HG03521 (cell line): ENCODE measurements at regions not wholly inside any gene's neighbourhood (a gene's known extent, or its start where the extent isn't known, plus 50 kb on each side); places are given as distances from the start of the nearest gene placed in this dataset.

Source experiments
- ATAC-seq: cut with Tn5 transposase; IDR thresholded peaks from one replicate; pipeline ENCODE4 v1.9.1; 2021; ENCODE audit warnings: mild to moderate bottlenecking, moderate library complexity; ENCODE audit not compliant: unreplicated experiment

DNA sequence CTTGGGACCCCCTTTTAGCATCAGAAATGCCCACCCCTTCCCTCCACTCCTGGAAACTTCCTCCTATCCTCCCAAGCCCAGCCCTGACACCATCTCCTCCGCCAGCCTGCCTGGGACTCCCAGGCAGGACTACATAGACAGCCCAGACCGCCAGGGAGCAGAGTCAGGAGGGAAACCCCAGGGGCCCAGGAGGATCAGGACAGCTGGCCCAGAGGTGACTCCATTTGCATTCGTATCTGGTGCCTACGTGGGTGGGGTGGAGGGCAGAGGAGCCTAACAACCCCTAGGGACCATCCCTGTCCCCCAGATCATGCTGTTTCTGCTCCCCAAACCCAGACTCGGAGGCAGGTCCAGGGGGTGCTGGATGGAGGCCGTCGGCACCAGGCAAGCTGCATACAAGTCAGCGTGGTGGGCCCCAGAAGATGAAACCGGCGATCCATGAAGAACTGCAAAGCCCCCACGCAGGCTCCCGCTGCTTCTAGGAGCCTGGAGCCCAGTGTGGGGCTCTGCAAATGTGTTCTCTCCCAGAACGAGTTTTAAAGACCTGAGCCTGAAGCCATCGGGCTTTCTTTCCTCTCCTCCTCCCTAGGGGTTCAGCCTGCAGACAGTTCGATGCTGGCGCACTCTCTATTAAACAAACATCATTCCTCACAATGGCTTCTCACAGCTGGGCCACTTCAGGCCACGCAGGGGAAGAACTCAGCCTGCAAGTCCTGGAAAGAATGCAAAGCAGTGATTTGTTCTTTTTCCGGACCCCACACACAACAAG, 1506.8 kb downstream of the BRD1 start:
- ATAC-seq, result no peak

DNA sequence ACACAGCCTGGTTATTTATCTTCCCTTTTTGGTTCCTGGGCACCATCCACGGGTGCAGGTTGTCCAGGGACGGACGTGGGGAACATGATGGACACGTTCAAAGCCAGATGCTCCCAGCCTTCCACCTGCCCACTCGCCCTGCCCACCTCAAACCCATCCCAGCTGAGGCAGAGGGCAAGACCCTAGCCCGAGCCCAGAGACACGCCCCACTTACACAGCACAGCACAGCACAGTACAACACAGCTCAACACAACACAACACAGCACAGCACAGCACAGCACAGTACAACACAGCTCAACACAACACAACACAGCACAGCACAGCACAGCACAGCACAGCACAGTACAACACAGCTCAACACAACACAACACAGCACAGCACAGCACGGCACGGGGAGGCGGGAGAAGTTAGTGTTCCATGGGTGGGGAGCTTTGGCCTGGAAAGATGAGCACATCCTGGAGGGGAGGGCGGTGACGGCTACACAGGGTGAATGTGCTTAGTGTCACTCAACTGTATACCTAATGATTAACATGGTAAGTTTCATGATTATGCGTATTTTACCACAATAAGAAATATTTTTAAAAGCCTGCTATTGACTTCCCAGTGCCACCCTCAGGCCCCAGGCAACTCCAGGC, 1507.5 kb downstream of the BRD1 start:
- ATAC-seq, result no peak

DNA sequence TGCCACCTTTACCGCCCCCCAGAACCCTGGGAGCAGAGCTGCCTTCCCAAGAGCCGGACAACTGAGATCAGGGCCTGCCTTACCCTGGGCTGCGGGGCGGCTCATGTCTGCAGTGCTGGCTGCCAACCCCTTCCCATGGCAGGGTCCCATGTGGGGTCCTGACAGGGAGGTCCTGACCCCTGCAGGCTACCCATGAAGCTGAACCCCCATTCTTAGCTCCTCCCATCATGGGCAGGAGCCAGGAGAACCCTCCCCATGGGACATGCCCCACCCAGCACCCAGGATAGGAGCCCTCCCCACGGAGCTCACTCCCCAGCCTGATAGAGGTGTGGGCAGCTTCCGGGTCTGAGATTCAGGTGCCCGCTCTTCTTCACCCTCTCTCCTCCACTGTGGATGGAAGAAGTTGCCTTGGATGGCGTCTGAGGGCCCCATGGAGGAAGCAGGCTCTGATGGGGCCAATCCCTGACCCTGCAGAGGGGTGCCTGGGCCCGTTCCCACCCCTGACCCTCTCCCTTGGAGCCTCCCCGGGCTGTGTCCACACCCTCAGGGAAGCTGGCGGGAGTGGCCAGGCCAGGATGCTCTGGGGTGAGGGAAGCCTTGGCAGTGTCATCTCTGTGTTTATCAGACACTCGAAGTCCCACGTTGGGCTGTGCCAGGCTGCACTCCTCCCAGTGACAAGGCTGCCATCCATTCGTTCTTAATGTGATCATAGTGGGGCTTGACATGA, 1508.2 kb downstream of the BRD1 start:
- ATAC-seq, result no peak

DNA sequence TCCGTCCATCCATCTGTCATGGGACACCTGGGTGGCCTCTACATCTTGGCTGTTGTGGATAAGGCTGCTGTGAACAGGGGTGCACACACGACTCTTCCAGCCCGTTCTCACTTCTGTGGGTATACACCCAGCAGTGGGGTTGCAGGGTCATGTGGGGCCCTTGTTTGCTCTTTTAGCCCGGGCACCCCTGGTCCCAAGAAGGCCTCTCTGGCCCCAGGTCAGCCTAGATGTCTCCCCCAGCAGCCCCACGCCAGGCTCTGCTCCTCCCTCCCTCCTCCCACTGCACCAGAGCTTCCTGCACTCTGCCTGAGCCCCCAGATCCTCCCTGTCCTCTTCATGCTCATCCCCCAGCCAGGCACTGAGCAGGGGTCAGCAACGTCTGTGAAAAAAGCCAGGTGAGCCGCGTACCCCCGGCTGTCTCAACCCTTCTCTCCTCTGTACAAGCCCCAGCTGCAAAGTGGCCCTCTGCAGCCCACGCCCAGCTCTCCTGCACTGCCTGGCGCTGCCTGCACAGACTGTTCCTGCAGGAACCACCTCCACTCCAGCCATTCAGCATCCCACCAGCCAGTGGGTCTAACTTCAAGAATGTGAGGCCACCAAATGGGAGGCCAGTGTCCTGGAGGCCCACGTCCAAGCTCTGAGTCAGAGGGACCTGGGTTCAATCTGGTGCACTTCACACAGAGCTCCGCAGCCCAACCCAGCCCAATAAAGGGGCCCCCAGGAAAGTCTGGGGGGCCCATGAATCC, 1508.9 kb downstream of the BRD1 start:
- no peak for ATAC-seq

GRCh38 chr22:48318173-48318572, 1509.5 kb downstream of the BRD1 start:
- no peak for ATAC-seq

- ATAC-seq, result no peak
These were observed 1511.1 kb downstream of the BRD1 start for GRCh38 chr22:48316257-48317250.

DNA sequence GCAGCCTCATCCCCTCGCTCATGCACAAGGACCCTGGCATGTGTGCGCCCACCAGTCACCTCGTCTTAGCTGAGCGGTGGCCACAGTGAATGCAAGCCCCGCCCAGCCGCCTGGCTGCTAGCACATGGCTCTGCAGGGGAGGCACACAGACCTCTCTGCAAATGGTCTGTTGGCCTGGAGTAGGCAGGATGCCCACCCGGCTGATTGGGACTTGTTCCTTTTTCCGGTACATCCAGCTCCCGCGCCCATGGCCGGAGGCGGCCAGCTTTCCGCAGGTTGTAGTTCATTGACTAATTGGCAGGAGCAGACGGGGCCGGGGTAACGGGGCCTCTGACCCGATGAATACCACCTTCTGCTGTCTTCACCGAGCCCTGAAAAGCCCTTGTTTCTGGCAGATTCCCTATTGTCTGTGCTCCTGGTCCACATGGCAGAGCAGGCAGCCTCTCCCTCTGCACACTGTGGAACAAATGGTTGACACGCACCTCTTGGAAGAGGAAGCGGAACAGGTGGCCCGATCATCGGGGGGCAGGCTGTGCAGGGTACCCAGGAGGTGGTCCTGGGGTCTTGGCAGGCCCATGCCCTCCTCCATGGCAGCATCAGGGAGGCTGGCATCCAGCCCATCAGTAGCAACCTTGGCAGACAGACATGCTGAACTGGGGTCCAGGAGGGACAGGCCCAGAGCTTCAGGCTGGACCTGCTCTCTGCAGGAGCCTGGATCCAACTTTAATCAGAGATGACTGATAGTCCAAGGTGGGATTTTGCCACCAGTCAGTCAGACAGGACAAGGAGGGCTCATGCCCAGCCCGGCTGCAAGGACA, 1512.0 kb downstream of the BRD1 start:
- no peak for ATAC-seq

DNA sequence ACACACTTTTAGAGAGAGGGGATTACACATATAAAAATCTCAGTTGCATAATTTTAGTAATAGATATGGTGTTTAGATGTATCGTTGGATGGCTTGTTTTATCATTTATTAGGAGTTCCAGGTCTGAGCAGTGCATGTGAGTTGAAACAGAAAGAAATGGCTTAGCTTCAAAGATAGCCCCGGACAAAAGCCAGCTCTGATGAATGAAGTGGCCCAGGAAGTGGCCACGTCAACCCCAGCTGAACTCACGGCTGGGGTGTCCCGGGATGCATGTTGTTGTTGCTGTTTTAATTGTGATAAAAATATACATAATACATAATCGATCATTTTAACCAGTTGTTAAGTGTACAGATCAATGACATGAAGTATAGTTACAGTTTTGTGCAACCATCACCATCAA, 1513.6 kb downstream of the BRD1 start:
- ATAC-seq, result no peak

- ATAC-seq, result no peak
These were observed 1514.4 kb downstream of the BRD1 start for GRCh38 chr22:48313175-48313830.

DNA sequence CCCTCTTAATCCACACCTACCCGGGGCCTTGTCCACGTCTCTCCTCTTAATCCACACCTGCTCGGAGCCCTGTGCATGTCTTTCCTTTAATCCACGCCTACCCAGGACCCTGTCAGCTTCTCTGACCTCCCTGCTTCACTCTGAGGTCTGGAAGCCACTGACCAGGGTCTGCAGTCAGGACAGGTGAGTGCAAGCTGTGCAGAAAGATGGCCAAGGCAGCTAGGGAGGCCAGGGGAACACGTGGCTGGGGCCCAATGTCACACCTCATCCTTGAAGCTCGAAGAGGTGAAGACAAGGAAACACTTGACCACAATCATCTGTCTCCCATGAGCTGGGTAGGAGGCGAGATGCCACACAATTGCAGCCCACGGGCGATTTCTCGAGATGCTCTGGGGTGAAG, 1516.9 kb downstream of the BRD1 start:
- no peak for ATAC-seq

GRCh38 chr22:48310289-48310688, 1517.4 kb downstream of the BRD1 start:
- ATAC-seq, result no peak

DNA sequence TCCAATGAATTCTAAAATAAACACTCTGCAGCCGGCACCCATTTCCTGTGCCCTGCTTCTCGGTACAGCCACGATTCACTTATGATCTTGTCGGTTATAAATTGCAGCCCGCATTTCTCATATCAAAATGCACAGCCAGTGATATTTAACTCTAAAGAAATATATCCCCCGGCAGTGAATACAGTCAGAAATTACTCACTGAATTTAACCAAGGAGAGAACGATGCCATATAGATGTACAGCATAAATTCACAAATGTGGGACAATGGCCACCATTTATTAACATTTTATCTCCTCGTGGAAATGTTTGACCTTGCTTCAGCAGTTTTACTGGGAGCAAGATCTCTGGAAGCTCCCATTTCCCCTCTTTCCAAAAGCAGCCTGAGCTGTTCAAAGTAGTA, 1517.8 kb downstream of the BRD1 start:
- ATAC-seq, result no peak

DNA sequence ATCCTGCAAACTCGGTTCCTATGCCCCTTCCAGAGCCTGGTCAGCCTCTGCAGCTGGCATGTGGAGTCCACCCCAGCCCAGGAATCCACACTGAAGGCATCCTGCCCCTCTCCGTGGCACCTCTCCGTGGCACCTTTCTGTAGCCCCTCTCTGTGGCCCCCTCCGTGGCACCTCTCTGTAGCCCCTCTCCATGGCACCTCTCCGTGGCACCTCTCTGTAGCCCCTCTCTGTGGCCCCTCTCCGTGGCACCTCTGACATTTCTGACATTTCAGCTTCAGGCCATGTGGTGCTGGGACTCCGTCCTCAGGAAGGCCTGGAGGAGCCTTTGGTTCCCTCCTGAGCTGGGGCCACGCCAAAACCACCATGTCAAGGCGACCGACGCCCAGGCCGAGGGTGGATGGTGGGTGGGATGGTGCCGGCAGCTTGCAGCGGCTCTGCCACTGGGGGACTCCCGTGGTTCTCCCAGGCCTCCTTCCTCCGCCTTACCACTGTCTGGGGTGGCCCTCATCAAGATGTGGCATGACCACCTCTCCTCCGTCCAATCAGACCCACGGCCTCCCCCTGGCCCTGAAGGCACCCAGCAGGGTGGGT, 1518.5 kb downstream of the BRD1 start:
- ATAC-seq, result no peak

GRCh38 chr22:48307931-48308330, 1519.7 kb downstream of the BRD1 start:
- no peak for ATAC-seq

- no peak for ATAC-seq
These were observed 1520.7 kb downstream of the BRD1 start for GRCh38 chr22:48306785-48307510.

DNA sequence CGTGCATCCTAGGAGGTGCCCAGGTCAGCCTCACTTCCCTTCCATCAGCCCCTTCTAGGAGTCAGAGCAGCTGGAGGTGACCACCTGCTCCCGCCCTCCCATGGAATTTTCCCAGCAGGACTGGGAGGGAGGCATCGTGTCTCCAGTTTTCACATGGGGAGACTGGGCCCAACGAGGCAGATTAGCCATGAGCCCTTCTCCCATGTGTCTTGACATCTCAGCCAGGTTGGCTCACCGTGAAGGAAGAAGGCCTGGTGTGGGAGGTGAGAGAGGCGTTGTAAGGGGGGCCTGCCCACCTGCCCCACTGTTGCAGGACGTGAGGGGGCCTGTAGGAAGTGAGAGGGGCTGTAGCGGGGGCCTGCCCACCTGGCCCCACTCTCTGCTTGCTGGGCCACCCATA, 1521.4 kb downstream of the BRD1 start:
- ATAC-seq, result no peak

DNA sequence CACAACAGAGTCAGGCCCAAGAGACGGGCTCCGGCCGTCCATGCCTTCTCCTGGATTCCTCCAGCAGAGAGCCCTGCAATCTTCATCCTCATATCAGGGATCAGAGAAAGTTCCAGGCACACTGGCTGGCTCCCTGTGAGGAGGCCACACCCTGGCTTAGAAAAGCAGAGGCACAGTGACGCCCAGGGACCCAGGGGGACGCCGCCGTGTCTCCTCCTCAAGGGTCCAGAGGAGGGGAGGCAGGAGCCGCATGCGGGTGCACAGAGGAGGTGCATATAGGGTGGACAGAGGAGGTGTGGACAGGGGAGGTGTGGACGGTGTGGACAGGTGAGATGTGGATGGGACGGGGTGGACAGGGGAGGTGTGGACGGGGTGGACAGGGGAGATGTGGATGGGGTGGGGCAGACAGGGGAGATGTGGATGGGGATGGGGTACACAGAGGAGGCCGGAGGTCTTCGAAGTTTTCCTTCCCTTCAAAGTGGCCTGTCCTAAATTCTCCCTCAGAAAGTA, 1521.9 kb downstream of the BRD1 start:
- no peak for ATAC-seq

GRCh38 chr22:48303369-48303725, 1524.3 kb downstream of the BRD1 start:
- ATAC-seq, result no peak
